WTC11 (cell line): ENCODE measurements at regions not wholly inside any gene's neighbourhood (a gene's known extent, or its start where the extent isn't known, plus 50 kb on each side); places are given as distances from the start of the nearest gene placed in this dataset.

Experiments
- ATAC-seq: fragments of 200-7000 bp; cut with Tn5 transposase; 2 replicates; pipeline ENCODE4 v1.10.0; 2021; ENCODE audit warnings: mild to moderate bottlenecking, moderate library complexity
- CTCF ChIA-PET: fragments of 300-600 bp; sonication (Branson Sonifier 250); formaldehyde crosslinking; loops from one replicate; lab custom pipeline; 2021; ENCODE audit warnings: antibody characterized with exemption; lab: Charles Lee
- POLR2A ChIA-PET: fragments of 350-600 bp; sonication (Branson Sonifier 250); formaldehyde crosslinking; loops from one replicate; lab custom pipeline; 2021; ENCODE audit warnings: antibody characterized with exemption; lab: Charles Lee
- DNase-seq: peaks from one replicate; pipeline ENCODE4 v3.0.0; 2021; ENCODE audit warnings: low spot score
- H3K27ac Mint-ChIP-seq: 2 replicates; pipeline ENCODE4 v1.8.0; 2021; ENCODE audit warnings: mixed read lengths
- H3K27me3 Mint-ChIP-seq: 2 replicates; pipeline ENCODE4 v1.8.0; 2021; ENCODE audit warnings: low read depth, mild to moderate bottlenecking, moderate library complexity, mixed read lengths
- H3K36me3 Mint-ChIP-seq: 2 replicates; pipeline ENCODE4 v1.8.0; 2021; ENCODE audit warnings: mixed read lengths
- H3K4me1 Mint-ChIP-seq: 2 replicates; pipeline ENCODE4 v1.8.0; 2022; ENCODE audit warnings: mixed read lengths
- H3K4me3 Mint-ChIP-seq: 2 replicates; pipeline ENCODE4 v1.8.0; 2021; ENCODE audit warnings: mild to moderate bottlenecking, moderate library complexity, mixed read lengths
- H3K9me3 Mint-ChIP-seq: 2 replicates; pipeline ENCODE4 v1.8.0; 2021; ENCODE audit warnings: mixed read lengths
- CBFB ChIP-seq: sonication (generic); formaldehyde crosslinking; IDR thresholded peaks from 2 replicates; pipeline ENCODE4 v1.8.1; 2022; ENCODE audit warnings: mild to moderate bottlenecking, low read depth, missing genetic modification reagents
- CDX4 ChIP-seq: fragments of 250-450 bp; sonication (Bioruptor Pico); IDR thresholded peaks from 2 replicates; pipeline ENCODE4 v1.9.0; 2021; ENCODE audit warnings: moderate library complexity, mild to moderate bottlenecking, inconsistent platforms, borderline replicate concordance
- ELF4 ChIP-seq: sonication (generic); formaldehyde crosslinking; IDR thresholded peaks from 2 replicates; pipeline ENCODE4 v1.8.1; 2022; ENCODE audit warnings: low read depth, mild to moderate bottlenecking, moderate library complexity, missing genetic modification reagents
- ERG ChIP-seq: fragments of 250-450 bp; sonication (Bioruptor Pico); IDR thresholded peaks from 2 replicates; pipeline ENCODE4 v1.8.0; 2021; ENCODE audit warnings: mild to moderate bottlenecking
- FOXJ3 ChIP-seq: sonication (generic); formaldehyde crosslinking; IDR thresholded peaks from 2 replicates; pipeline ENCODE4 v1.9.0; 2021; ENCODE audit warnings: missing genetic modification reagents, mild to moderate bottlenecking, borderline replicate concordance
- IRF1 ChIP-seq: sonication (generic); formaldehyde crosslinking; IDR thresholded peaks from 2 replicates; pipeline ENCODE4 v1.8.0; 2023; ENCODE audit warnings: missing genetic modification reagents
- NFATC4 ChIP-seq: fragments of 250-450 bp; sonication (Bioruptor Pico); IDR thresholded peaks from 2 replicates; pipeline ENCODE4 v1.9.0; 2021; ENCODE audit warnings: mild to moderate bottlenecking
- NR1H2 ChIP-seq: sonication (generic); formaldehyde crosslinking; IDR thresholded peaks from 2 replicates; pipeline ENCODE4 v1.9.0; 2021; ENCODE audit warnings: mild to moderate bottlenecking, moderate library complexity, missing genetic modification reagents
- SMAD3 ChIP-seq: sonication (generic); formaldehyde crosslinking; IDR thresholded peaks from 2 replicates; pipeline ENCODE4 v1.8.0; 2022; ENCODE audit warnings: missing genetic modification reagents, mild to moderate bottlenecking, borderline replicate concordance
- ZNF263 ChIP-seq: sonication (generic); formaldehyde crosslinking; IDR thresholded peaks from 2 replicates; pipeline ENCODE4 v1.8.1; 2022; ENCODE audit warnings: low read depth, mild to moderate bottlenecking, moderate library complexity, missing genetic modification reagents
- ZNF416 ChIP-seq: fragments of 250-450 bp; sonication (Bioruptor Pico); IDR thresholded peaks from 2 replicates; pipeline ENCODE4 v1.9.0; 2021; ENCODE audit warnings: mild to moderate bottlenecking, inconsistent platforms
- ZNF671 ChIP-seq: fragments of 250-450 bp; sonication (Bioruptor Pico); IDR thresholded peaks from 2 replicates; pipeline ENCODE4 v1.8.0; 2021; ENCODE audit warnings: mild to moderate bottlenecking
- TF ChIP-seq, protein P1 (sequence below): sonication (generic); formaldehyde crosslinking; IDR thresholded peaks from 2 replicates; pipeline ENCODE4 v1.8.1; 2023; ENCODE audit warnings: mild to moderate bottlenecking, missing genetic modification reagents, borderline replicate concordance

GRCh38 chrX:15913146-15913545 lies 58.5 kb upstream of the AP1S2 start (continued):
- TF ChIP-seq, protein P1, sequence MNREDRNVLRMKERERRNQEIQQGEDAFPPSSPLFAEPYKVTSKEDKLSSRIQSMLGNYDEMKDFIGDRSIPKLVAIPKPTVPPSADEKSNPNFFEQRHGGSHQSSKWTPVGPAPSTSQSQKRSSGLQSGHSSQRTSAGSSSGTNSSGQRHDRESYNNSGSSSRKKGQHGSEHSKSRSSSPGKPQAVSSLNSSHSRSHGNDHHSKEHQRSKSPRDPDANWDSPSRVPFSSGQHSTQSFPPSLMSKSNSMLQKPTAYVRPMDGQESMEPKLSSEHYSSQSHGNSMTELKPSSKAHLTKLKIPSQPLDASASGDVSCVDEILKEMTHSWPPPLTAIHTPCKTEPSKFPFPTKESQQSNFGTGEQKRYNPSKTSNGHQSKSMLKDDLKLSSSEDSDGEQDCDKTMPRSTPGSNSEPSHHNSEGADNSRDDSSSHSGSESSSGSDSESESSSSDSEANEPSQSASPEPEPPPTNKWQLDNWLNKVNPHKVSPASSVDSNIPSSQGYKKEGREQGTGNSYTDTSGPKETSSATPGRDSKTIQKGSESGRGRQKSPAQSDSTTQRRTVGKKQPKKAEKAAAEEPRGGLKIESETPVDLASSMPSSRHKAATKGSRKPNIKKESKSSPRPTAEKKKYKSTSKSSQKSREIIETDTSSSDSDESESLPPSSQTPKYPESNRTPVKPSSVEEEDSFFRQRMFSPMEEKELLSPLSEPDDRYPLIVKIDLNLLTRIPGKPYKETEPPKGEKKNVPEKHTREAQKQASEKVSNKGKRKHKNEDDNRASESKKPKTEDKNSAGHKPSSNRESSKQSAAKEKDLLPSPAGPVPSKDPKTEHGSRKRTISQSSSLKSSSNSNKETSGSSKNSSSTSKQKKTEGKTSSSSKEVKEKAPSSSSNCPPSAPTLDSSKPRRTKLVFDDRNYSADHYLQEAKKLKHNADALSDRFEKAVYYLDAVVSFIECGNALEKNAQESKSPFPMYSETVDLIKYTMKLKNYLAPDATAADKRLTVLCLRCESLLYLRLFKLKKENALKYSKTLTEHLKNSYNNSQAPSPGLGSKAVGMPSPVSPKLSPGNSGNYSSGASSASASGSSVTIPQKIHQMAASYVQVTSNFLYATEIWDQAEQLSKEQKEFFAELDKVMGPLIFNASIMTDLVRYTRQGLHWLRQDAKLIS: no peak

GRCh38 chrX:15911734-15912550 lies 57.3 kb upstream of the AP1S2 start:
- CTCF ChIA-PET: no interaction called here
- no peaks in the 10 kb centered on the region for H3K9me3 Mint-ChIP-seq
- no peak overlapping the region for H3K4me3 Mint-ChIP-seq
- DNase-seq: no peak
- POLR2A ChIA-PET: no interaction called here
- H3K4me1 Mint-ChIP-seq: peaks cover 32% of the 10 kb centered on the region
- H3K27me3 Mint-ChIP-seq: no peaks in the 10 kb centered on the region
- ATAC-seq: no peak
- peak overlapping the region; percentile 45; the same call in 1 of the 2 replicates for H3K27ac Mint-ChIP-seq
- no peak for TF ChIP-seq ELF4 (CRISPR knock-in tag)
- TF ChIP-seq ERG (CRISPR knock-in tag): no peak
- no peak for TF ChIP-seq NR1H2 (CRISPR knock-in tag)
- no peak for TF ChIP-seq NFATC4
- no peak for TF ChIP-seq IRF1 (CRISPR knock-in tag)
- TF ChIP-seq ZNF671 (CRISPR knock-in tag): no peak
- TF ChIP-seq CBFB: no peak
- no peak for TF ChIP-seq ZNF416 (CRISPR knock-in tag)
- TF ChIP-seq FOXJ3 (CRISPR knock-in tag): no peak
- H3K36me3 Mint-ChIP-seq: no peaks in the 10 kb centered on the region

DNA sequence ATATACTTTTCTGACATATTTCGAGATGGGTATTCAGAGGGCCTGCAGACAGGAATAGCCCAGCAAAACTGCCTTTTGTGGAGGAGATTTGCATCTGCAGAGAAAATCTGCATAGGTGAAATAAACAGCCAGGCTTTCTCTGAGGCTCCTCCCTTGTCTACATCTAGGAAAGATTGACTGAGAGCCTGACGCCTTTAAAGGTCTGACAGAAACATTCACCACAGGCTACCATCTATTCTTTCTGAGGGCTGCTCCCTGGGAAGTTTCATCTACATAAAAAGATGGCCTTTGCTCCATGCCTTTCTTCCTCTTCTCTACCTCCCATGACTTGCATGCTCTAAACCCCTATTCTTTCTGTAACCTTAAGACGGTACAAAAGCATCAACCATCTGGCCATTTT lies 55.0 kb upstream of the AP1S2 start:
- Mint-ChIP-seq H3K36me3 (no peaks in the 10 kb centered on the region), H3K4me3 (no peak overlapping the region; the same call in 1 of the 2 replicates), H3K27ac (peak overlapping the region; percentile 98), H3K9me3 (no peaks in the 10 kb centered on the region), H3K27me3 (no peaks in the 10 kb centered on the region), H3K4me1 (peaks cover 36% of the 10 kb centered on the region)
- DNase-seq: no peak
- peak; percentile 88 for ATAC-seq
- ChIA-PET CTCF (no interaction called here), POLR2A (no interaction called here)
- no peak for TF ChIP-seq SMAD3 (CRISPR knock-in tag)
- TF ChIP-seq ZNF263 (CRISPR knock-in tag): no peak
- TF ChIP-seq CBFB: no peak
- TF ChIP-seq CDX4 (CRISPR knock-in tag): no peak
